Gastrocnemius medialis (tissue), 4 donors: ENCODE measurements at regions not wholly inside any gene's neighbourhood (a gene's known extent, or its start where the extent isn't known, plus 50 kb on each side); places are given as distances from the start of the nearest gene placed in this dataset.

Experiments used
- ATAC-seq, 2 donors: fragments of 150-250 bp; one replicate each; pipeline ENCODE4 v1.9.1; 2016
- DNase-seq, 2 donors: peaks; one replicate each; pipeline ENCODE4 v3.0.0-alpha.2; 2019
- H3K27ac ChIP-seq, 4 donors: fragments of 200-600 bp; sonication (generic); 1 replicate in 1 of 4; 2 replicates in 3 of 4; pipeline ENCODE4 v1.5.1; 2016 to 2018; ENCODE audit warnings: mild to moderate bottlenecking in 2 of 4, moderate library complexity in 1 of 4
- H3K27me3 ChIP-seq, 3 donors: fragments of 200-600 bp; sonication (generic) in 2 of 3; 1 replicate in 1 of 3; 2 replicates in 2 of 3; pipeline versions ENCODE4 v1.5.1 to v1.6.0; 2016 to 2019; ENCODE audit warnings: mild to moderate bottlenecking in 1 of 3, moderate library complexity in 1 of 3
- H3K36me3 ChIP-seq, 2 donors: fragments of 200-600 bp; sonication (generic) in 1 of 2; one replicate each; pipeline ENCODE4 v1.5.1; 2017 to 2018
- H3K4me1 ChIP-seq, 2 donors: fragments of 200-600 bp; sonication (generic) in 1 of 2; one replicate each; pipeline ENCODE4 v1.5.1; 2016 to 2017; ENCODE audit warnings: mild to moderate bottlenecking in 2 of 2
- H3K4me3 ChIP-seq, 4 donors: fragments of 200-600 bp; sonication (generic) in 3 of 4; 1 replicate in 1 of 4; 2 replicates in 3 of 4; pipeline ENCODE4 v1.5.1; 2016 to 2019; ENCODE audit warnings: mild to moderate bottlenecking in 2 of 4
- H3K9me3 ChIP-seq, 3 donors: fragments of 200-600 bp; sonication (generic) in 2 of 3; 1 replicate in 1 of 3; 2 replicates in 2 of 3; pipeline ENCODE4 v1.5.1; 2016 to 2019
- POLR2A ChIP-seq, 2 donors: fragments of 450-650 bp; IDR thresholded peaks; one replicate each; pipeline ENCODE4 v1.6.1; 2017; ENCODE audit warnings: antibody characterized with exemption in 2 of 2, mild to moderate bottlenecking in 2 of 2, moderate library complexity in 2 of 2
- in situ Hi-C, 4 donors: fragments of 200-750 bp; cut with MboI; loops; one replicate each; pipeline versions ENCODE4 v1.15.0 to v1.8.0; 2017; ENCODE audit warnings: low sequenced_read_pairs in 4 of 4
- intact Hi-C: fragments of 100-400 bp; cut with DNase I; formaldehyde crosslinking; loops from one replicate; pipeline ENCODE4 v1.15.1; 2023; ENCODE audit warnings: low total_unique reads
- TF ChIP-seq, protein P1 (sequence below), 5 experiments: fragments of 450-650 bp in 3 of 5; fragments of 200-600 bp in 2 of 5; sonication (generic) in 2 of 5; IDR thresholded peaks in 4 of 5; conservative IDR thresholded peaks in 1 of 5; 1 replicate in 4 of 5; 2 replicates in 1 of 5; pipeline ENCODE4 v1.5.1; 2016 to 2019; ENCODE audit warnings: antibody characterized with exemption in 5 of 5, mild to moderate bottlenecking in 3 of 5, moderate library complexity in 3 of 5

DNA sequence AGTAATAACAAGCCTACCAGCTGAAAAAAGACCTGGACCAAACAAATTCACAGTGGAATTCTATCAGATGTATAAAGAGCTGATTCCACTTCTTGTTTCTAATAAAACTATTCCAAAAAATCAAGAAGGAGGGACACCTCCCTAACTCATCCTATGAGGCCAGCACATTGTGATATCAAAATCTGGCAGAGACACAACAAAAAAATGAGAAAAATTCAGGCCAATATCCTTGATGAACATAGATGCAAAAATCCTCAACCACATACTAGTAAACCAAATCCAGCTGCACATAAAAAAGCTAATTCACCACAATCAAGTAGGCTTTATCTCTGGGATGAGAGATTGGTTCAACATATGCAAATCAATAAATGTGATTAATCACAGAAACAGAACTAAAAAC is 147.9 kb upstream of the NEIL3 start:
- H3K4me3 ChIP-seq, result no peak overlapping the region
- no peak overlapping the region for H3K27ac ChIP-seq
- H3K4me1 ChIP-seq, result no peaks in the 10 kb centered on the region
- DNase-seq (no peak), ATAC-seq (no peak)
- TF ChIP-seq POLR2A (IDR thresholded peaks at IDR 0.05), result no peak
- TF ChIP-seq, protein P1, sequence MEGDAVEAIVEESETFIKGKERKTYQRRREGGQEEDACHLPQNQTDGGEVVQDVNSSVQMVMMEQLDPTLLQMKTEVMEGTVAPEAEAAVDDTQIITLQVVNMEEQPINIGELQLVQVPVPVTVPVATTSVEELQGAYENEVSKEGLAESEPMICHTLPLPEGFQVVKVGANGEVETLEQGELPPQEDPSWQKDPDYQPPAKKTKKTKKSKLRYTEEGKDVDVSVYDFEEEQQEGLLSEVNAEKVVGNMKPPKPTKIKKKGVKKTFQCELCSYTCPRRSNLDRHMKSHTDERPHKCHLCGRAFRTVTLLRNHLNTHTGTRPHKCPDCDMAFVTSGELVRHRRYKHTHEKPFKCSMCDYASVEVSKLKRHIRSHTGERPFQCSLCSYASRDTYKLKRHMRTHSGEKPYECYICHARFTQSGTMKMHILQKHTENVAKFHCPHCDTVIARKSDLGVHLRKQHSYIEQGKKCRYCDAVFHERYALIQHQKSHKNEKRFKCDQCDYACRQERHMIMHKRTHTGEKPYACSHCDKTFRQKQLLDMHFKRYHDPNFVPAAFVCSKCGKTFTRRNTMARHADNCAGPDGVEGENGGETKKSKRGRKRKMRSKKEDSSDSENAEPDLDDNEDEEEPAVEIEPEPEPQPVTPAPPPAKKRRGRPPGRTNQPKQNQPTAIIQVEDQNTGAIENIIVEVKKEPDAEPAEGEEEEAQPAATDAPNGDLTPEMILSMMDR (IDR thresholded peaks at IDR 0.05 in 4 of 5, conservative IDR thresholded peaks at IDR 0.05 in 1 of 5), result no peak
- no peaks in the 10 kb centered on the region for H3K27me3 ChIP-seq
- no peaks in the 10 kb centered on the region for H3K36me3 ChIP-seq
- in situ Hi-C loops, result no loop called here
- H3K9me3 ChIP-seq, result no peaks in the 10 kb centered on the region
- intact Hi-C loops, result no loop called here

DNA sequence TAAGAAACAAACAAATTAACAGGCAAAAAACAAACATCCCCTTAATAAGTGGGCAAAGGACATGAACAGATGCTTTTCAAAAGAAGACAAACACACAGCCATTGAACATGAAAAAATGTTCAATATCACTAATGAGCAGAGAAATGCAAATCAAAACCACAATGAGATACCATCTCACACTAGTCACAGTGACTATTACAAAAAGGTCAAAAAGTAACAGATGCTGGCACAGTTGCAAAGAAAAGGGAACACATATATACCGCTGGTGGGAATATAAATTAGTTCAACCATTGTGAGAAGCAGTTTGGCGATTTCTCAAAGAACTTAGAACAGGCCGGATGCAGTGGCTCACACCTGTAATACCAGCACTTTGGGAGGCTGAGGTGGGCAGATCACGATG is 146.1 kb upstream of the NEIL3 start:
- DNase-seq, result no peak
- Histone ChIP-seq H3K27me3 (no peaks in the 10 kb centered on the region), H3K9me3 (no peaks in the 10 kb centered on the region), H3K36me3 (no peaks in the 10 kb centered on the region), H3K4me1 (no peaks in the 10 kb centered on the region), H3K4me3 (no peak overlapping the region), H3K27ac (no peak overlapping the region)
- TF ChIP-seq, protein P1 (IDR thresholded peaks at IDR 0.05 in 4 of 5, conservative IDR thresholded peaks at IDR 0.05 in 1 of 5), result no peak
- TF ChIP-seq POLR2A (IDR thresholded peaks at IDR 0.05), result no peak
- intact Hi-C loops, result no loop called here
- in situ Hi-C loops, result no loop called here
- ATAC-seq, result no peak

DNA sequence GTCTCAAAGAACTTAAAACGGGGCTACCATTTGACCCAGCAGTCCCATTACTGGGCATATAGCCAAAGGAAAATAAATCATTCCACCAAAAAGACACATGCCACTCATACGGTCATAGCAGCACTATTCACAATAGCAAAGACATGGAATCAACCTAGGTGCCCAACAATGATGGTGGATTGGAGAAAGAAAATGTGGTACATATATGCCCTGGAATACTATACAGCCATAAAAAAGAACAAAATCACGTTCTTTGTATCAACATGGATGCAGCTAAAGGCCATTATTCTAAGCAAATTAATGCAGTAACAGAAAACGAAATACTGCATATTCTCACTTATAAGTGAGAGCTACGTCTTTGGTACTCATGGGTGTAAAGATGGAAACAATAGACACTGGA is 138.1 kb upstream of the NEIL3 start:
- intact Hi-C loops, result no loop called here
- TF ChIP-seq POLR2A (IDR thresholded peaks at IDR 0.05), result no peak
- TF ChIP-seq, protein P1 (IDR thresholded peaks at IDR 0.05 in 4 of 5, conservative IDR thresholded peaks at IDR 0.05 in 1 of 5), result no peak
- Histone ChIP-seq H3K4me3 (no peak overlapping the region), H3K36me3 (no peaks in the 10 kb centered on the region), H3K4me1 (no peaks in the 10 kb centered on the region), H3K27ac (no peak overlapping the region), H3K9me3 (no peaks in the 10 kb centered on the region), H3K27me3 (no peaks in the 10 kb centered on the region)
- in situ Hi-C loops, result no loop called here
- DNase-seq (no peak), ATAC-seq (no peak)

DNA sequence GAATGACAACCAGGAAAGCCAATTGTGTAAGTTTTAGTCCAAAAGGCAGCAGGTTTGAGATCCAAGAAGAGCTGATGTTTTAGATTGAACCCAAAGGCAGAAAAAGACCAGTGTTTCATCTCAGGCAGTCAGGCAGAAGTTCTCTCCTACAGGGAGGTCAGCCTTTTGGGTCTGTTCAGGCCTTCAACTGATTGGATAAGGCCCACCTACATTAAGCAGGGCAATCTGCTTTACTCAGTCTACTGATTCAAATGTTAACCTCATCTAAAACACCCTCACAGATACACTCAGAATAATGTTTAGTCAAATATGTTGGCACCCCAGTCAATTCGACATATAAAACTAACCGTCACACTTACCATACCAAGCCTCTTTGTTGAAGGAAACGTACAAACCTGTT is 134.2 kb upstream of the NEIL3 start:
- H3K36me3 ChIP-seq, result no peaks in the 10 kb centered on the region
- no peaks in the 10 kb centered on the region for H3K4me1 ChIP-seq
- no peaks in the 10 kb centered on the region for H3K9me3 ChIP-seq
- in situ Hi-C loops (no loop called here), intact Hi-C loops (no loop called here)
- no peaks in the 10 kb centered on the region for H3K27me3 ChIP-seq
- TF ChIP-seq, protein P1 (IDR thresholded peaks at IDR 0.05 in 4 of 5, conservative IDR thresholded peaks at IDR 0.05 in 1 of 5), result no peak
- no peak for TF ChIP-seq POLR2A (IDR thresholded peaks at IDR 0.05)
- DNase-seq (no peak), ATAC-seq (no peak)
- no peak overlapping the region for H3K4me3 ChIP-seq
- H3K27ac ChIP-seq, result no peak overlapping the region

DNA sequence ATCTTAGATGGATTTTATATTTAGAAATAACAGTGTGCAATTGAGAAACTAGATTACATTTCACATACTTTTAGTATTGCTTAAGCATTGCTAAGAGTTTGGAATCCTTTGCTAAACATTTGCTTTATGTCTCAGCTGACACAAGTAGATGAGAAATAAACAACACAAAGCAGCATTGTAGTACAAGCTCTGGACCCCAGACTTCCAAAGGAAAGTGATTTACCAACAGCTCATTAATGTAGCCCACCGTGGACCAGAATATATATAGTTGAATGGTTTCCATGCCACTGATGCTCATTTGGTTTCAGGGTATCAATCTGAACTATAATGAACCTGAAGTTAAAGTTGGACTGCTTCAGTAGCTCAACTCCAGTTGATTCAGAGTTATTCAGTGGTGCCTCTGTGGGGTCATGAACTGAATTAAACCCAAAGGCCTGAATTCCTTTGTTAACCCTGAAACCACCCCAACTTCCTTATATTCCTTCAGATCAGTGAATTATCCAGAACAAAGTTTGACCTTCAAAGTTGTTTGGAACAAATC is 132.1 kb upstream of the NEIL3 start:
- TF ChIP-seq POLR2A (IDR thresholded peaks at IDR 0.05), result no peak
- ATAC-seq (no peak), DNase-seq (no peak)
- Histone ChIP-seq H3K4me3 (no peak overlapping the region), H3K36me3 (no peaks in the 10 kb centered on the region), H3K27ac (no peak overlapping the region), H3K4me1 (no peaks in the 10 kb centered on the region), H3K27me3 (no peaks in the 10 kb centered on the region), H3K9me3 (no peaks in the 10 kb centered on the region)
- intact Hi-C loops (no loop called here), in situ Hi-C loops (no loop called here)
